ENCODE measurements at regions not wholly inside any gene's neighbourhood (a gene's known extent, or its start where the extent isn't known, plus 50 kb on each side); places are given as distances from the start of the nearest gene placed in this dataset.
A peak's percentile ranks its signal among the peaks of the same experiment; 100 is the strongest.

- no peak for TF ChIP-seq POLR2AphosphoS5 (IDR thresholded peaks at IDR 0.05)
- no peak for TF ChIP-seq CTCF (IDR thresholded peaks at IDR 0.05)
- TF ChIP-seq POLR2A (IDR thresholded peaks at IDR 0.05) = no peak
- H3K4me1 ChIP-seq = no peaks in the 10 kb centered on the region
- no peak for DNase-seq (ENCODE audit: low spot score in 2 of 2)
- peaks cover 0 to 8% of the 10 kb centered on the region in 2 donors for H3K9me3 ChIP-seq
- no peaks in the 10 kb centered on the region for H3K36me3 ChIP-seq
- H3K4me3 ChIP-seq = no peak overlapping the region
- H3K27ac ChIP-seq = no peak overlapping the region
- H3K27me3 ChIP-seq = no peaks in the 10 kb centered on the region
- intact Hi-C loops (cut with DNase I; ENCODE audit: low total_unique reads) = no loop called here
Observed at GRCh38 chr12:115386946-115387345, 703.0 kb upstream of the TBX3 start.

GRCh38 chr12:115385141-115385540 is 701.2 kb upstream of the TBX3 start:
- no peak for DNase-seq (ENCODE audit: low spot score in 2 of 2)
- Histone ChIP-seq H3K9me3 (no peaks in the 10 kb centered on the region), H3K27ac (no peak overlapping the region), H3K27me3 (no peaks in the 10 kb centered on the region), H3K4me1 (no peaks in the 10 kb centered on the region), H3K4me3 (no peak overlapping the region), H3K36me3 (no peaks in the 10 kb centered on the region)
- intact Hi-C loops (cut with DNase I; ENCODE audit: low total_unique reads) = no loop called here
- TF ChIP-seq POLR2AphosphoS5 (IDR thresholded peaks at IDR 0.05) (no peak), CTCF (IDR thresholded peaks at IDR 0.05) (no peak), POLR2A (IDR thresholded peaks at IDR 0.05) (no peak)

- Histone ChIP-seq H3K4me1 (no peaks in the 10 kb centered on the region), H3K27ac (peak overlapping the region in 1 of 2 donors; percentile 38), H3K36me3 (no peaks in the 10 kb centered on the region), H3K9me3 (no peaks in the 10 kb centered on the region), H3K4me3 (no peak overlapping the region), H3K27me3 (no peaks in the 10 kb centered on the region)
- intact Hi-C loops (cut with DNase I; ENCODE audit: low total_unique reads) = no loop called here
- no peak for DNase-seq (ENCODE audit: low spot score in 2 of 2)
- TF ChIP-seq POLR2AphosphoS5 (IDR thresholded peaks at IDR 0.05) (no peak), CTCF (IDR thresholded peaks at IDR 0.05) (no peak), POLR2A (IDR thresholded peaks at IDR 0.05) (no peak)
Observed at GRCh38 chr12:115384391-115384790, 700.4 kb upstream of the TBX3 start.

- TF ChIP-seq POLR2AphosphoS5 (IDR thresholded peaks at IDR 0.05) = peak in 1 of 3 donors; percentile 35
- TF ChIP-seq POLR2A (IDR thresholded peaks at IDR 0.05) = no peak
- Histone ChIP-seq H3K27me3 (no peaks in the 10 kb centered on the region), H3K9me3 (no peaks in the 10 kb centered on the region), H3K4me3 (no peak overlapping the region), H3K27ac (peak overlapping the region; percentile 29 to 45), H3K4me1 (no peaks in the 10 kb centered on the region), H3K36me3 (no peaks in the 10 kb centered on the region)
- intact Hi-C loops (cut with DNase I; ENCODE audit: low total_unique reads) = no loop called here
- DNase-seq (ENCODE audit: low spot score in 2 of 2) = peak; percentile 67 to 70
Observed at GRCh38 chr12:115383668-115384067, 699.7 kb upstream of the TBX3 start.

GRCh38 chr12:115382681-115383080 is 698.7 kb upstream of the TBX3 start:
- Histone ChIP-seq H3K36me3 (no peaks in the 10 kb centered on the region), H3K27ac (no peak overlapping the region), H3K9me3 (no peaks in the 10 kb centered on the region), H3K27me3 (no peaks in the 10 kb centered on the region), H3K4me3 (no peak overlapping the region), H3K4me1 (no peaks in the 10 kb centered on the region)
- intact Hi-C loops (cut with DNase I; ENCODE audit: low total_unique reads) = no loop called here
- DNase-seq (ENCODE audit: low spot score in 2 of 2) = no peak
- TF ChIP-seq CTCF (IDR thresholded peaks at IDR 0.05) = no peak
- no peak for TF ChIP-seq POLR2A (IDR thresholded peaks at IDR 0.05)
- no peak for TF ChIP-seq POLR2AphosphoS5 (IDR thresholded peaks at IDR 0.05)

GRCh38 chr12:115380546-115381120 is 696.7 kb upstream of the TBX3 start:
- no peak overlapping the region for H3K4me3 ChIP-seq
- no peak for DNase-seq (ENCODE audit: low spot score in 2 of 2)
- no peaks in the 10 kb centered on the region for H3K36me3 ChIP-seq
- no peaks in the 10 kb centered on the region for H3K9me3 ChIP-seq
- TF ChIP-seq POLR2A (IDR thresholded peaks at IDR 0.05) (no peak), CTCF (IDR thresholded peaks at IDR 0.05) (no peak), POLR2AphosphoS5 (IDR thresholded peaks at IDR 0.05) (no peak)
- H3K4me1 ChIP-seq = no peaks in the 10 kb centered on the region
- intact Hi-C loops (cut with DNase I; ENCODE audit: low total_unique reads) = no loop called here
- H3K27ac ChIP-seq = no peak overlapping the region
- H3K27me3 ChIP-seq = no peaks in the 10 kb centered on the region
